ENCODE measurements at regions not wholly inside any gene's neighbourhood (a gene's known extent, or its start where the extent isn't known, plus 50 kb on each side); places are given as distances from the start of the nearest gene placed in this dataset.

DNA sequence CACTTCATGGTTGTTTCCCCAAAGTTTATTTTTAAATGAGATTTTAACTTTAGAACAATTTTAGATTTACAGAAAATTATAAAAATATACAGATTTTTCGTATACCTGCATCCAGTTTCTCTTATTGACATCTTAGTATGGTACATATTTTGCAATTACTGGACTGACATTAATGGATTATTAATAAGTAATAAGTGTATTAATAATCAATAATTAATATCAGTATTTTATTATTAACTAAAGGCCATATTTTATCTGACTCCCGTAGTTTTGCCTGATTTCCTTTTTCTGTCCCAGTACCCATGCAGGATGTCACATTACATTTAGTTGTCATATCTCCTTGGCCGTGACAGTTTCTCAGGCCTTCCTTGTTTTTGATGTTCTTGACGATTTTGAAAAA is 307.0 kb downstream of the C6orf118 start:
- TF ChIP-seq POLR2AphosphoS5 (IDR thresholded peaks at IDR 0.05; ENCODE audit: low read depth, low read length) (no peak), REST (IDR thresholded peaks at IDR 0.05; ENCODE audit: insufficient read depth in 1 of 2, low read depth in 2 of 2, low read length in 2 of 2) (no peak), TAF1 (IDR thresholded peaks at IDR 0.05; ENCODE audit: borderline replicate concordance, insufficient read depth, low read length) (no peak)
